GM21390 (cell line): ENCODE measurements at regions not wholly inside any gene's neighbourhood (a gene's known extent, or its start where the extent isn't known, plus 50 kb on each side); places are given as distances from the start of the nearest gene placed in this dataset.

Experiments used
- ATAC-seq: cut with Tn5 transposase; IDR thresholded peaks from one replicate; pipeline ENCODE4 v1.9.1; 2021; ENCODE audit not compliant: unreplicated experiment

DNA sequence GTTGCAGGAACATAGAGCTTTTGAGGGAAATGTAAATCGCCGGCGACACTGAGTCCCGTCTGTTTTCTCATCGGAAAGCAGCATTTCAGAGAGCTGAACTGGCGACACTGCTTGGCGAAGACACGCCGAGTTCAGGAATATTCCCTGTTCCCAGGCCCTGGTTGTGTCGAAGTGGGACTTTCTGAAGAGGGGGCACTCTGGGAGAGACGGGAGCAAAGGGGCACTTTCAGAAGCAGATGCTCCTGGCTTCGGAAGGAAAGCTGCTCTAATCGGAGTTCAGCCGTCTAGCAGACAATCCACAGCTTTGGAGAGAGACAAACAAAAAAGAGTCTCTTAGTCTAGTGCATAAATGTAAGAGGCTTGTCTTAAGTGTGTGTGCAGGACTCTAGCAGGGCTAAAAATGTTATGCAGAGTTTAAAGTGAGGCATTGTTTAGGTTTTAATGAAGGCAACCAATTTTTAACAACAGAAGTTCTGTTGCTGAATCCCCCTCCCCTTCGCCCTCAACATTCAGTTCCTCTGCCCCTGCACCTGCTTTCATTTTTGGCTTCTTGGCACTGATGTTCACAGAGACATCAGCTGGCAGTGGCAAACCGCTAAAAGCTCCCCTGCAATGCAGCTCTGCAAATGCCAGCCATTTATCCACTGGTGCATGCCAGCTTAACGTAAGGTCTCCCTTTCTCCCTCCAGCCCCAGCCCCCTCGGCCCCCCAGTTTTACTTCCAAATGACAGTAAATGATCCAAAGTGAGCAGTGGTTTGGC lies 289.5 kb upstream of the MPDZ start:
- ATAC-seq, result no peak

DNA sequence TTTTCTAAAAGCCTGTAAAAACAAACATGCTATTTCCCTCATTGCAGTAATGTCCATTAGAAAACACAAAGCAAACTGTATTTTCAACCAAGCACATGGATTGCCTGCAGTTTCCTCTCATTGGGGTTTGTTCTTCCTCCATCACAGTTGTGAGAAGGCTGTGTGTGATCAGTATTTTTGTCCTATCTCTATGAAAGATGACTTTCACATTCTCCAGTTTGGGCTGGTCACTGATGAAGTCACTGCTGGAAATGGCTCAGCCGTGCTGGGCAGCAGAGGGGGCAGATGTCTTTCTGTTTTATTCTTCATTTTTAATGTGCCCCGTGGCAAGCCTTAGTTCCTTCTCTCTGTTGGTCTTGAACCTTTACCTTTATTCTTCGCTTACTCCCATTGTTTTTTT lies 288.9 kb upstream of the MPDZ start:
- no peak for ATAC-seq

DNA sequence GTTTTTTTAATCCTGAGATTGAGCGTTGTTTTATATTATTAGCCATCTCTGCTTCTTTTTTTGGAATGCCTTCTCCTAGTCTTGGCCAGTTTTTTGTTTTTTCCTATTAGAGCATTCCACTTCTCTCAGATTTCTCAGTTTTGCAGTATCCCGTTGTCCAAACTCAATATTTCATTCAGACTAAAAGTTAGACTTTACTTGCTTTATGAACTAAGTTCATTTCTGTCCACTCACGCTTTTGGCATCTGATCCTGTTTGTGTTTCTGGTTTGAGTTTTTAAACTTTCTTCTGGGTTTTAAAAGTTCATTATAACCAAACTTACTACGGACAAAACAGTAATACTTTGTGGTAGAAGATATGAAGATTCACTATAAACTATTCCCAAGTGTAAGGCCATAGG lies 288.3 kb upstream of the MPDZ start:
- no peak for ATAC-seq

DNA sequence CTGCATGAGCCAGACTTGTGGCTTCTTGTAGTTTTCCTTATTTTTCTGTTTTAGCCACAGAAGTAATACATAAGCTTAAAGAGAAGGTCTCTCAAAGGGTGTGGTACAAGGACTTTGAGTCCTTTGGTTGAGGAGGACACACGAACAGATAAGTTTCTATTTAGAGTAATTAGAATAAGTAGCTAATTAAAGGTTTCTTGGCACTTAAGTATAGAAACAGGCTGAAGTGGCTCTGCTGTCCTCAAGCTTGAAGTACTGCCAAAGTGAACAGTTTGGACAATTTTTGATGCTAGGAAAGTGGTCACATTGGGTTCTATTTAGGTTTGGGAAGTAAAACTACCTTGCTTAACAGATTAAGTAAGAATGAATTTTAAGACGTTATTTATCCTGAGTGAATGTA lies 278.3 kb upstream of the MPDZ start:
- no peak for ATAC-seq

GRCh38 chr9:13556656-13557055 lies 277.2 kb upstream of the MPDZ start:
- ATAC-seq, result no peak

GRCh38 chr9:13555989-13556500 lies 276.6 kb upstream of the MPDZ start:
- no peak for ATAC-seq

- ATAC-seq, result no peak
These were observed 276.0 kb upstream of the MPDZ start for GRCh38 chr9:13555516-13555915.

- no peak for ATAC-seq
These were observed 275.1 kb upstream of the MPDZ start for GRCh38 chr9:13554626-13555025.

DNA sequence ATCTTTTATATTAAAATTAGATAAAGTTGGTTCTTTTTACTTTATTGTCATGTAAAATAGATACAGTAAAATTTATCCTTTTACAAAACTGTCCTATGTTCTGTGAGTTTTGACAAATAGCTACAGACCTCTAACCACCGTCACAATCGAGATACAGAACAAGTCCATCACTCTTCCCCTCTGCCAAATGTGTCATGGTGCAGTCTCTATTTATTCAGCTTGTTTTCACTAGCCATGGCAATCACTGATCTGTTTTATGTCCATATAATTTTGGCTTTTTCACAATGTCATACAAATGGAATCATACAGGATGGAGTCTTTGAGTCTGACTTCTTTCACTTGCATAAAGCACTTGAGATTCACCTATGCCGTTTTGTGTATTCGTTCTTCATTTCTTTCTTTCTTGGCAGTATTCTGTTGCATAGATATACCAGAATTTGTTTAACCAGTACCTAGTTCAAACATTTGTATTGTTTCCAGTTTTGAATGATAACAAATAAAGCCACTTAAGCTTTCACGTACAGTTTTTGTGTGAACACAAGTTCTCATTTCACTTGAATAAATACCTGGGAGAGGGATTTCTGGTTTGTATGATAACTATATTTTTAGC lies 273.2 kb upstream of the MPDZ start:
- no peak for ATAC-seq

DNA sequence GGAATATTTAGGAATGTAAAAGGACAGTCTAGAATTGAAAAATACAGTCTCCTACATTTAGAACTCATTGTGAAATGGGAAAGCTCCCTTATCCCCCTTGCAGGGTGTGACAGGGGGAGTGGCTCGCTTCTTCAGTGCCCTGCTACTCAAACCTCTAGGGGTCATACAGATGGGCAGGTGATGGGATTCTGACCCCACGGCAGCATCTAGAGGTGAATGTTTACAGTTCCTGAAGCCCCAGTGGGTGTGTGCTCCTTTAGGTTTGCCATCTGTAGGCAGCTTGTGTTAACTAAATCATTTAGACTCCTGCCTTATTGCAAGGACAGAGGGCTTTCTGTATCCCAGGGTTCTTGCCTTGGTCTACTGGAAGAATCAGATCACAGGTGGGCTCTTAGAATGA lies 271.0 kb upstream of the MPDZ start:
- no peak for ATAC-seq

DNA sequence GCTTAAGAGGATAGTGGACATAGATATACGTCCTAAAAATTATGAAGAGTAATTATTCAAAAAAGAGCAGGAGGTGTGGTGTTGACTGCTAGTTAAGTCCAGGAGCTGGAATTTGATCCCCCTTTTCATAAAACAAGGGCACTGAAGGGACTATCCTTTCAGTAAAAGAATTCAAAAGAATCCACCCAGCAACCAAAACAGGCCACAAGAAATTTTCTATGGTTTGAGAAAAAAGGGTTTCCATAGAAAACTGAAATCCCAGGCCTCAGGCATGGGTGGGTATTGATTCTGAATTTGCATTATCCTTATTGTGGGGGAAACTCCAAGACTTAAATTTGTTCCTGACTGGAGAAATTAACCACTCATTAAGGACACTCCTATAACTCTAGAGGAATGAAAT lies 269.0 kb upstream of the MPDZ start:
- ATAC-seq, result no peak

DNA sequence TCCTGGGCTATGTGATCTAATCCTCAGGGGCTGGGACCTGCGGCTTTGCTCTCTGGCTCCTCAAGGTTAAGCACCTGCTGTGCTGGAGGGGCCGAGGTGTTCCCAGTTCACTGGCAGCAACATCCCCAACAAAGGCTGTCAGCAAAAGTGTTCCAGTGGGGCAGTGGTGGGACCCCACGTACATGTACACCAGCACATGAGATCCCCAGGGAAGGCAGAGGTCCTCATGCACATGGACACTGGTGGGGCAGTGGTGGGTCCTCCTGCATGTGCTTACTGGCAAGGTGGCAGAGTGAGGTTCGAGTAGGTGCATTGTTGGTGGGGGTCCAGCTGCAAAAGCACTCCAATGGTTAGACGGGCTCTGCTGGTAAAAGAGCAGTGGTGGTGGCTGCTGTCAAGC lies 255.6 kb upstream of the MPDZ start:
- ATAC-seq, result no peak

DNA sequence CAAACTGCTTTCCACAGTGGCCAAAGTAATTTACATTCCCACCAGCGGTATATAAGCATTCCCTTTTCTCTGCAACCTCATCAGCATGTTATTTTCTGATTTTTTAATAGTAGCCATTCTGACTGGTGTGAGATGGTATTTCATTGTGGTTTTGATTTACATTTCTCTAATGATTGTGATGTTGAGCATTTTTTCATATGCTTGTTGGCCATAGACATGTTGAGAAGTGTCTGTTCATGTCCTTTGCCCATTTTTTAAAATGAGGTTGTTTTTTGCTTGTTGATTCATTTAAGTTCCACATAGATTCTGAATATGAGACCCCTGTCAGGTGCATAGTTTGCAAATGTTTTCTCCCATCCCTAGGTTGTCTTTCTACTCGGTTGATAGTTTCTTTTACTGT lies 254.5 kb upstream of the MPDZ start:
- ATAC-seq, result no peak

GRCh38 chr9:13532407-13532806 lies 252.9 kb upstream of the MPDZ start:
- ATAC-seq, result no peak

DNA sequence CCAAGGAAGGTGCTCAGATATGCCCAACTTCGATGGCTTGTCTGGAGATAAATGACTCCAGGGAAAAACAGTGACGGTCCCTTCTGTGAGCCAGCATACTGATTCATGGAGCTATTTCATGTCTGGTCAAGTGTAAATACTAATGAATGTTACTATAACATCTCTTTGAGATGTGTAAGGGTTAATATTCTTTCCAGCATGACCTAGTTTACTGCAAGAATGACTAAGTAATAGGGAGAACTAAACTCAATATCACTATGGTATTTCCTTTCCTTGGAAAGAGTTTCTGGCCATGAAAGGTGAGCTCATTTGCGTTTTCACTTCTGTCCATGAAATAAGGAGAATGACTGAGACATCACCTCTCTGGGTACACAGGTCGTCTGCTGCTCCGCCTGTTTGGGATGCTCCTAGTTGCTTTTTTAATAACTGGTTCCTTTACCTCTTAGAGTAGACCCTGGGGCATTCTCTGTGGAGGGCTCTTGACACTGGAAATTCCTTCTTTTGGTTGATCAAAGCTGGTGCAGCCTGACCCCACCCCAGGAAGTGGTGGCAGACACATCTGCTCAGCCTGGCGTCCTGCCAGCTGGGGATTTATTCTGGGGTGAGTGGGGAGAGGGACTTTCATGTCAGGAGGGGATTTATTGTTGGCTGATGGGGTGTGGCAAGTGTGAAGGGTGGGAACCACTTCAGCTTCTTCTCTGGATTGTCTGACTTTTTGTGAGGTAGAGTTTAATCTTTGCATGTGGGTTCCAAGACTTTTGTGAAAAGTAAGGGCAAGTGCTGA lies 250.0 kb upstream of the MPDZ start:
- no peak for ATAC-seq

- no peak for ATAC-seq
These were observed 244.8 kb upstream of the MPDZ start for GRCh38 chr9:13524245-13524644.

- ATAC-seq, result no peak
These were observed 240.6 kb upstream of the MPDZ start for GRCh38 chr9:13520069-13520468.

- ATAC-seq, result no peak
These were observed 234.4 kb upstream of the MPDZ start for GRCh38 chr9:13513716-13514444.

DNA sequence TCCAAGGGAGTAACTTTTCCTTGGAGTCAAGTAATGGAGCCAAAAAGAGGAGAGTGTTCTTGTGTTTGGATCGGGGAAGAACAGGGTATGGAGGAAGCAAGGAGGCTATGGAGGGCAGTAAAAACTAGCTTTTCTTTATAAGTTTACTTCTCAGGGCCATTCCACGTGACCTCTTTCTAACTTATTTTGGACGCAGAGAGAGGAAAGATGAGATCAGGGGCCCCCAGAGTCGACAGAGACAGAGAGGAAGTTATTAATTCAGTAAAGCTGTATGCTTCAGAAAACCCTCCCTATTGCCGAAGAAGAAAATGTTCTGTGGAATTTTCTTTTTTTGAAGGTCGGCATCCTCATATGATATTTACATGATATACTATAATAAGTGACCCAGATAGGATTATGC lies 233.8 kb upstream of the MPDZ start:
- no peak for ATAC-seq

DNA sequence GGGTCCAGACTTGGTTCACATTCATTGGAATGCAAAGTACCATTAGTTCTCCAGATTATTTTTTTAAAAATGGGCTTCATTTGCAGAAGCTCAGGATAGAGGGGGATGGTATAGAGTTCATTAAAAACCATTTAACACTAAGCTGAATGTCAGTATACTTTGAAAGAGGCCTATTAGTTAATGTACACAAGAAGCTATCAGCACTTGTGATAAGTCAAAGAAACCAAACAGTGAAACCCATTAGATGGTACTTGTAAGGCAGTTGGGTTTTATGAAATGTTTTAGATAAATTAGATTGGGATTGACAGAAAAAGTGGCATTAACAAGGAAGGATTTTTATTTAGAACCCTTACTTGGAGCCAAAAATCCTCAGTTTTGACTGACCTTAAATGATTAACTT lies 229.2 kb upstream of the MPDZ start:
- no peak for ATAC-seq

- ATAC-seq, result no peak
These were observed 228.6 kb upstream of the MPDZ start for GRCh38 chr9:13508086-13508485.
